Thymus (tissue), 11 donors: ENCODE measurements at regions not wholly inside any gene's neighbourhood (a gene's known extent, or its start where the extent isn't known, plus 50 kb on each side); places are given as distances from the start of the nearest gene placed in this dataset.

Source experiments
- DNase-seq, 9 donors: peaks; one replicate each; pipeline ENCODE4 v3.0.0-alpha.2; 2013; ENCODE audit warnings: low spot score in 9 of 9, low read depth in 6 of 9, missing footprints in 1 of 9
- H3K27ac ChIP-seq, 2 donors: one replicate each; pipeline ENCODE4 v1.5.1; 2013; ENCODE audit warnings: control low read depth in 1 of 2, low read depth in 1 of 2, low read length in 1 of 2, mild to moderate bottlenecking in 1 of 2, moderate library complexity in 1 of 2
- H3K27me3 ChIP-seq, 2 donors: one replicate each; pipeline ENCODE4 v1.5.1; 2013; ENCODE audit warnings: low read length in 1 of 2; ENCODE audit not compliant: control insufficient read depth in 2 of 2, insufficient read depth in 1 of 2
- H3K36me3 ChIP-seq, 2 donors: one replicate each; pipeline ENCODE4 v1.5.1; 2013; ENCODE audit warnings: low read length in 1 of 2, mild to moderate bottlenecking in 1 of 2, moderate library complexity in 1 of 2; ENCODE audit not compliant: control insufficient read depth in 2 of 2, insufficient read depth in 2 of 2
- H3K4me1 ChIP-seq, 2 donors: one replicate each; pipeline ENCODE4 v1.5.1; 2013; ENCODE audit warnings: low read length in 2 of 2; ENCODE audit not compliant: control insufficient read depth in 2 of 2, insufficient read depth in 2 of 2
- H3K4me3 ChIP-seq, 2 donors: one replicate each; pipeline ENCODE4 v1.5.1; 2013; ENCODE audit warnings: low read length in 2 of 2, control low read depth in 1 of 2, mild to moderate bottlenecking in 1 of 2
- H3K9me3 ChIP-seq, 2 donors: one replicate each; pipeline ENCODE4 v1.5.1; 2013; ENCODE audit warnings: low read length in 1 of 2, mild to moderate bottlenecking in 1 of 2; ENCODE audit not compliant: control insufficient read depth in 2 of 2, insufficient read depth in 1 of 2
- WGBS: extraction: QIAGEN DNeasy Blood & Tissue Kit; methylation state at CpG from one replicate; pipeline ENCODE4 v1.1.7; 2013; 5-methylcytosine and 5-hydroxymethylcytosine counted together
- donor health status: healthy.

GRCh38 chr1:243924588-243925349, 74.7 kb upstream of the AKT3 start:
- Histone ChIP-seq H3K4me1 (no peaks in the 10 kb centered on the region), H3K4me3 (no peak overlapping the region), H3K27me3 (peaks cover 0 to 10% of the 10 kb centered on the region in 2 donors), H3K27ac (no peak overlapping the region), H3K9me3 (no peaks in the 10 kb centered on the region), H3K36me3 (no peaks in the 10 kb centered on the region)
- 78% methylated on average over 11 of the region's 11 CpGs for WGBS
- no peak for DNase-seq

GRCh38 chr1:243924188-243924587, 74.1 kb upstream of the AKT3 start:
- 94% methylated on average over 3 of the region's 3 CpGs for WGBS
- H3K4me1 ChIP-seq: no peaks in the 10 kb centered on the region
- no peak overlapping the region for H3K4me3 ChIP-seq

GRCh38 chr1:243923292-243924171, 73.5 kb upstream of the AKT3 start:
- no peak overlapping the region for H3K27ac ChIP-seq
- H3K9me3 ChIP-seq: no peaks in the 10 kb centered on the region
- 96% methylated on average over 13 of the region's 13 CpGs for WGBS
- no peak for DNase-seq
- peaks cover 0 to 21% of the 10 kb centered on the region in 2 donors for H3K27me3 ChIP-seq
- no peak overlapping the region for H3K4me3 ChIP-seq
- no peaks in the 10 kb centered on the region for H3K4me1 ChIP-seq
- H3K36me3 ChIP-seq: no peaks in the 10 kb centered on the region

More at GRCh38 chr1:243924188-243924587, 74.1 kb upstream of the AKT3 start:
- Histone ChIP-seq H3K27me3 (peaks cover 0 to 16% of the 10 kb centered on the region in 2 donors), H3K27ac (no peak overlapping the region), H3K9me3 (no peaks in the 10 kb centered on the region), H3K36me3 (no peaks in the 10 kb centered on the region)
- DNase-seq: no peak

DNA sequence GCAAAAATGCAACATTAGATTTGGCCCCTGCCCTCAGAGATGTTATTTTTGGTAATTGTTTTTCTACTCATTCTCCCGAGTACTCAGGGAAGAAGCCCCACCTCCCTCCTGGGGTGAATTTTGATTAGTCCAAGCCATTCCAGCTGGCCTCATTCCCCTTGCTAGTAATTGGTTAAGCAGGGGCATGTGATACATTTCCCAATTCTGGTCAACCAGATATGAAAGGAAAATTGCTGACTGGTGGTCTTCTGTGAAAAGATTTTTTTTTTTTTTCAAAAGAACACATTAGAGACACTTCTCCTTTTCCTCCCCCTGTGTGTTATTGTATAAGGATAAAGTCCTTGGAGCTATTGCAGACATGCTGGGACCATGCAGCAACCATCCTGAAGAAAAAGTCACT, 71.1 kb upstream of the AKT3 start:
- no peak overlapping the region for H3K27ac ChIP-seq
- H3K9me3 ChIP-seq: no peaks in the 10 kb centered on the region
- peaks cover 12 to 45% of the 10 kb centered on the region in 2 donors for H3K27me3 ChIP-seq
- no peak overlapping the region for H3K4me3 ChIP-seq
- WGBS: 65% methylated on average over 1 of the region's 1 CpG
- no peaks in the 10 kb centered on the region for H3K36me3 ChIP-seq
- no peak for DNase-seq
- H3K4me1 ChIP-seq: peaks cover 8 to 12% of the 10 kb centered on the region in 2 donors

- no peaks in the 10 kb centered on the region for H3K9me3 ChIP-seq
- no peaks in the 10 kb centered on the region for H3K36me3 ChIP-seq
- H3K27ac ChIP-seq: no peak overlapping the region
- peaks cover 12 to 50% of the 10 kb centered on the region in 2 donors for H3K27me3 ChIP-seq
- H3K4me1 ChIP-seq: peaks cover 8 to 12% of the 10 kb centered on the region in 2 donors
- H3K4me3 ChIP-seq: peak overlapping the region in 1 of 2 donors; percentile 45
- peak in 1 of 9 donors; percentile 9 for DNase-seq
- 46% methylated on average over 10 of the region's 10 CpGs for WGBS
Observed at GRCh38 chr1:243917863-243918565, 68.0 kb upstream of the AKT3 start.

- peak in 2 of 9 donors; percentile 5 to 30 for DNase-seq
- Histone ChIP-seq H3K27me3 (peaks cover 12 to 50% of the 10 kb centered on the region in 2 donors), H3K36me3 (no peaks in the 10 kb centered on the region), H3K4me1 (peaks cover 8 to 12% of the 10 kb centered on the region in 2 donors), H3K9me3 (no peaks in the 10 kb centered on the region), H3K27ac (no peak overlapping the region), H3K4me3 (peak overlapping the region; percentile 25 to 45)
- 3% methylated on average over 58 of the region's 58 CpGs for WGBS
Observed at GRCh38 chr1:243917177-243917862, 67.3 kb upstream of the AKT3 start.

DNA sequence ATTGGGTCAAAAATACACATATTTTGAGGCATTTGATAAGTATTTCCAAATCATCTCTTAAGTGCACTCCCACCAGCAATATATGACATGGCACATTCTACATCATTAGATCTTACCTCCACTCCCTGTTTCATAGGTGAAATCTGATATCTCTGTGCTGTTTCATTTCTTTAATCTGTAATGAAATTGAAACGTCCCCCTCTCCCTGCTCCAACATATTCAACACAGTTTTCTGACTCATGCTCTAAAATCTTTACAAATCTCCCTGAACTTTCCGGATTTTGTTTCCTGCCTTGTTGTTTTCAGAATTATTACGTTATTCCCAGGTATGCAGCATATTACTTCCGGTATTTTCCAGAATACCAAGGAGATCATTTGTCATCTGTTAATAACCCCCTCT, 66.1 kb upstream of the AKT3 start:
- Histone ChIP-seq H3K4me1 (peaks cover 8 to 12% of the 10 kb centered on the region in 2 donors), H3K27me3 (peaks cover 12 to 47% of the 10 kb centered on the region in 2 donors), H3K4me3 (no peak overlapping the region), H3K9me3 (no peaks in the 10 kb centered on the region), H3K36me3 (no peaks in the 10 kb centered on the region), H3K27ac (no peak overlapping the region)
- no peak for DNase-seq
- 72% methylated on average over 4 of the region's 4 CpGs for WGBS

DNA sequence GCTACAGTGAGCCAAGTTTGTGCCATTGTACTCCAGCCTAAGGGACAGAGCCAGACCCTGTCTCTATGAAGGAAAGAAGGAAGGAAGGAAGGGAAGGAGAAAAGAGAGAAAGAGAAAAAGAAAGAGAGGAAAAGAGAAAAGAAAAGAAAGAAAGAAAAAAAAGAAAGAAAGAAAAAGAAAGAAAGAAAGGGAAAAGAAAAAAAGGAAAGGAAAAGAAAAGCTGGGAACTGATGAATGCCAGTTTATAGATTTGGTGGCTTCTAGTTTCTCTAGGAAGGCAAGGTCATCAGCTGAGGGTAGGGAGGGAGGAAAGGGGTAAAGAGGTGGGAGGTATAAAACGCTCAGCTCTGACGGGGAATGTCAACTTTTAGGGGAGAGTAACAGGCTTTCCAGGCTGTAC, 62.3 kb upstream of the AKT3 start:
- Histone ChIP-seq H3K27ac (no peak overlapping the region), H3K27me3 (peaks cover 8 to 25% of the 10 kb centered on the region in 2 donors)
- WGBS: 96% methylated on average over 2 of the region's 2 CpGs

More for the DNA sequence above, 62.3 kb upstream of the AKT3 start:
- Histone ChIP-seq H3K36me3 (no peaks in the 10 kb centered on the region), H3K4me3 (no peak overlapping the region), H3K4me1 (peaks cover 4 to 9% of the 10 kb centered on the region in 2 donors), H3K9me3 (no peaks in the 10 kb centered on the region)
- DNase-seq: no peak
